MM.1S (cell line): ENCODE measurements at regions not wholly inside any gene's neighbourhood (a gene's known extent, or its start where the extent isn't known, plus 50 kb on each side); places are given as distances from the start of the nearest gene placed in this dataset.

Experiments used
- DNase-seq: peaks from one replicate; pipeline ENCODE4 v3.0.0-alpha.2; 2015
- H2AFZ ChIP-seq: fragments of 300-600 bp; sonication (generic); 2 replicates; pipeline ENCODE4 v1.6.0; 2016; ENCODE audit warnings: antibody characterized with exemption, low read length
- H3F3A ChIP-seq: fragments of 300-600 bp; sonication (generic); 2 replicates; pipeline ENCODE4 v1.6.1; 2016; ENCODE audit warnings: mild to moderate bottlenecking, antibody characterized with exemption, low read length, moderate library complexity, mixed read lengths; ENCODE audit not compliant: insufficient read depth
- H3K27ac ChIP-seq: fragments of 300-600 bp; sonication (generic); 2 replicates; pipeline ENCODE4 v1.5.1; 2016; ENCODE audit warnings: mild to moderate bottlenecking, low read length
- H3K27me3 ChIP-seq: fragments of 300-600 bp; sonication (generic); replicated peaks from 2 replicates; pipeline ENCODE4 v1.6.0; 2016; ENCODE audit warnings: low read length; ENCODE audit not compliant: insufficient read depth
- H3K36me3 ChIP-seq: fragments of 300-600 bp; sonication (generic); replicated peaks from 2 replicates; pipeline ENCODE4 v1.6.1; 2016; ENCODE audit warnings: mild to moderate bottlenecking, low read length, mixed read lengths; ENCODE audit not compliant: insufficient read depth
- H3K4me1 ChIP-seq: fragments of 300-600 bp; sonication (generic); 2 replicates; pipeline ENCODE4 v1.6.1; 2016; ENCODE audit warnings: low read length, mixed read lengths
- H3K4me2 ChIP-seq: fragments of 300-600 bp; sonication (generic); 2 replicates; pipeline ENCODE4 v1.6.0; 2016; ENCODE audit warnings: low read depth, low read length
- H3K4me3 ChIP-seq: fragments of 300-600 bp; sonication (generic); 2 replicates; pipeline ENCODE4 v1.5.1; 2016; ENCODE audit warnings: low read length, mixed read lengths
- H3K79me2 ChIP-seq: fragments of 300-600 bp; sonication (generic); 2 replicates; pipeline ENCODE4 v1.6.1; 2016; ENCODE audit warnings: mixed run types, low read length, mixed read lengths
- H3K9ac ChIP-seq: fragments of 300-600 bp; sonication (generic); 2 replicates; pipeline ENCODE4 v1.6.1; 2016; ENCODE audit warnings: low read length, mixed read lengths
- H3K9me2 ChIP-seq: fragments of 300-600 bp; sonication (generic); replicated peaks from 2 replicates; pipeline ENCODE4 v1.6.1; 2016; ENCODE audit warnings: mild to moderate bottlenecking, low read length, mixed read lengths; ENCODE audit not compliant: insufficient read depth
- H3K9me3 ChIP-seq: fragments of 300-600 bp; sonication (generic); replicated peaks from 2 replicates; pipeline ENCODE4 v1.6.1; 2016; ENCODE audit warnings: mild to moderate bottlenecking, low read length, mixed read lengths; ENCODE audit not compliant: insufficient read depth
- H4K20me1 ChIP-seq: fragments of 300-600 bp; sonication (generic); 2 replicates; pipeline ENCODE4 v1.6.1; 2016; ENCODE audit warnings: mild to moderate bottlenecking, low read length, moderate library complexity, mixed read lengths; ENCODE audit not compliant: insufficient read depth
- EZH2 ChIP-seq: fragments of 300-600 bp; sonication (generic); optimal IDR thresholded peaks from 2 replicates; pipeline ENCODE3; 2017; ENCODE audit warnings: low read depth, mild to moderate bottlenecking, antibody characterized with exemption, low read length, mixed read lengths
- EZH2phosphoT487 ChIP-seq: fragments of 300-600 bp; sonication (generic); IDR thresholded peaks from 2 replicates; pipeline ENCODE4 v1.6.1; 2018; ENCODE audit warnings: antibody characterized with exemption, low read length
- TF ChIP-seq, protein P1 (sequence below): fragments of 300-600 bp; sonication (generic); IDR thresholded peaks from 2 replicates; pipeline ENCODE4 v1.5.1; 2016; ENCODE audit warnings: antibody characterized with exemption, low read length, mixed read lengths

GRCh38 chr7:46518713-46519112, 597.6 kb upstream of the IGFBP3 start:
- Histone ChIP-seq H3K36me3 (no peaks in the 10 kb centered on the region), H3F3A (no peaks in the 10 kb centered on the region), H2AFZ (no peak overlapping the region), H3K9ac (no peak overlapping the region), H3K9me2 (no peaks in the 10 kb centered on the region), H3K27me3 (no peaks in the 10 kb centered on the region), H3K27ac (no peak overlapping the region), H3K4me3 (no peak overlapping the region), H3K4me2 (no peak overlapping the region), H4K20me1 (no peaks in the 10 kb centered on the region), H3K9me3 (no peaks in the 10 kb centered on the region), H3K4me1 (no peaks in the 10 kb centered on the region), H3K79me2 (no peaks in the 10 kb centered on the region)
- no peak for DNase-seq
- TF ChIP-seq, protein P1, sequence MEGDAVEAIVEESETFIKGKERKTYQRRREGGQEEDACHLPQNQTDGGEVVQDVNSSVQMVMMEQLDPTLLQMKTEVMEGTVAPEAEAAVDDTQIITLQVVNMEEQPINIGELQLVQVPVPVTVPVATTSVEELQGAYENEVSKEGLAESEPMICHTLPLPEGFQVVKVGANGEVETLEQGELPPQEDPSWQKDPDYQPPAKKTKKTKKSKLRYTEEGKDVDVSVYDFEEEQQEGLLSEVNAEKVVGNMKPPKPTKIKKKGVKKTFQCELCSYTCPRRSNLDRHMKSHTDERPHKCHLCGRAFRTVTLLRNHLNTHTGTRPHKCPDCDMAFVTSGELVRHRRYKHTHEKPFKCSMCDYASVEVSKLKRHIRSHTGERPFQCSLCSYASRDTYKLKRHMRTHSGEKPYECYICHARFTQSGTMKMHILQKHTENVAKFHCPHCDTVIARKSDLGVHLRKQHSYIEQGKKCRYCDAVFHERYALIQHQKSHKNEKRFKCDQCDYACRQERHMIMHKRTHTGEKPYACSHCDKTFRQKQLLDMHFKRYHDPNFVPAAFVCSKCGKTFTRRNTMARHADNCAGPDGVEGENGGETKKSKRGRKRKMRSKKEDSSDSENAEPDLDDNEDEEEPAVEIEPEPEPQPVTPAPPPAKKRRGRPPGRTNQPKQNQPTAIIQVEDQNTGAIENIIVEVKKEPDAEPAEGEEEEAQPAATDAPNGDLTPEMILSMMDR, result no peak
- TF ChIP-seq EZH2, result no peak
- TF ChIP-seq EZH2phosphoT487, result no peak

DNA sequence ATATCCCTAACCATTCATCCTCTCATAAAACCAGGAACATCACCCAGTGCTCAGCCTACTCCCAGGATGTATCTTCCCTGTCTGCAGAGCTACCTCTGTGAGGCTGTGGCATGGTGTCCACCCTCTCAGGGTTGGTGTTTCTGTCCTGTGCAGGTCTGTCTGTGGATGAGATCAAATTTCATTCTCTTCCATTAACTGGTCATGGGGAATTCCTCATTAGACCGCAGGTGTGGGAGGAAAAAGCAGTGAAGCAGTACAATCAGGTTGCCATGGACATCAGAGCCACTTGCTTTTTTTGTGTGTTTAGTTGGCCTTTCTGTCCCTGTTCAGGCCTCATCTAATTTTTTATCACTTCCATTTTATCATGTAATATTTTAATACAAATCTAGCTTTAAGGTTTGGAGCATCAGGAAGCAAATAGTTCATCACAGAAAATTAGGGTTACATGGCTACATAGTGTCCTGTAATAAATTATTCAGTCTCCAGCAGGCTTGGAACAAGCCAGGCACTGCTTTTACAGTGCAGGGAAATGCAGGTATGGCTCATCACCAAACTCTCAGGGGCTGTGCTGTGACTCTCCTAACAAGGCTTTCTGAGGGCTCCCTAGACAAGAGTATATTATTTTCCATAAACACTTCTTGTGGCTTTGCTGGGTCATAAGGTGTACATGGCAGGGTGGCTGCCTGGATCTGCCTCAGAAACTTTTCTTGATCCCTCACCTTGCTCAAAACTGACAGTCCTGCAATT, 594.9 kb upstream of the IGFBP3 start:
- TF ChIP-seq, protein P1, result no peak
- no peak for TF ChIP-seq EZH2
- no peak for TF ChIP-seq EZH2phosphoT487
- Histone ChIP-seq H3K36me3 (no peaks in the 10 kb centered on the region), H3K9me3 (no peaks in the 10 kb centered on the region), H3K9ac (no peak overlapping the region), H3K4me2 (no peak overlapping the region), H4K20me1 (no peaks in the 10 kb centered on the region), H3K27me3 (no peaks in the 10 kb centered on the region), H2AFZ (no peak overlapping the region), H3K4me1 (no peaks in the 10 kb centered on the region), H3K79me2 (no peaks in the 10 kb centered on the region), H3K4me3 (no peak overlapping the region), H3K9me2 (no peaks in the 10 kb centered on the region), H3F3A (no peaks in the 10 kb centered on the region), H3K27ac (no peak overlapping the region)
- DNase-seq, result no peak

DNA sequence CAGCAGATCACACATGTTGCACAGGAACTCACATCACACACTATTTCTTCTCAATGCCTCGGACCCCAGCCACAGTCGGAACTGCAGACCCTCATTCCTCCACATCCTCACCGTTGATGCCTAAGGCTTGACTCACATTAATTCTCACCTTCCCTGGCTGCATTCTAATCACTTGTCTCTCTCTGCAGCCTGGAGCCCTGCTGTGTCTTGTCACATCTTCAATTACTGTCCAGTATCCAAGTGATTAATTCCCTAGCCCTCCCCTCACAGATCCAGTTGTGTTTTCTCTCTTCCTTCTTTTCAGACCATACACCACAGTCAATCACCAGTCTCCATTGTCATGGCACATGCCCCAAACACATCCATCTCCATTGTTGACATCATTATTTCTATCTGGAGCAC, 592.4 kb upstream of the IGFBP3 start:
- no peaks in the 10 kb centered on the region for H3K79me2 ChIP-seq
- H4K20me1 ChIP-seq, result no peaks in the 10 kb centered on the region
- no peaks in the 10 kb centered on the region for H3F3A ChIP-seq
- DNase-seq, result no peak
- no peak overlapping the region for H3K9ac ChIP-seq
- H3K9me3 ChIP-seq, result no peaks in the 10 kb centered on the region
- H3K27me3 ChIP-seq, result no peaks in the 10 kb centered on the region
- H3K36me3 ChIP-seq, result no peaks in the 10 kb centered on the region
- H3K4me1 ChIP-seq, result no peaks in the 10 kb centered on the region
- TF ChIP-seq, protein P1, result no peak
- H3K4me2 ChIP-seq, result no peak overlapping the region
- no peak overlapping the region for H3K27ac ChIP-seq
- no peak overlapping the region for H3K4me3 ChIP-seq
- H3K9me2 ChIP-seq, result no peaks in the 10 kb centered on the region
- no peak overlapping the region for H2AFZ ChIP-seq
